Peyer's patch (tissue), 4 donors: ENCODE measurements at regions not wholly inside any gene's neighbourhood (a gene's known extent, or its start where the extent isn't known, plus 50 kb on each side); places are given as distances from the start of the nearest gene placed in this dataset.

Source experiments
- DNase-seq, 3 donors: peaks; one replicate each; pipeline ENCODE4 v3.0.0-alpha.2; 2017 to 2019
- H3K27ac ChIP-seq, 4 donors: fragments of 200-600 bp; sonication (generic); one replicate each; pipeline ENCODE4 v1.5.1; 2016 to 2019
- H3K27me3 ChIP-seq, 2 donors: fragments of 200-600 bp; sonication (generic); one replicate each; pipeline ENCODE4 v1.5.1; 2019
- H3K36me3 ChIP-seq, 3 donors: fragments of 200-600 bp; sonication (generic); one replicate each; pipeline ENCODE4 v1.5.1; 2016 to 2019
- H3K4me1 ChIP-seq, 4 donors: fragments of 200-600 bp; sonication (generic); one replicate each; pipeline ENCODE4 v1.5.1; 2016 to 2019
- H3K4me3 ChIP-seq, 4 donors: fragments of 200-600 bp; sonication (generic); 1 replicate in 3 of 4; 2 replicates in 1 of 4; pipeline ENCODE4 v1.5.1; 2016 to 2019; ENCODE audit warnings: mild to moderate bottlenecking in 1 of 4
- H3K9me3 ChIP-seq, 4 donors: fragments of 200-600 bp; sonication (generic); one replicate each; pipeline ENCODE4 v1.5.1; 2016 to 2019; ENCODE audit warnings: mild to moderate bottlenecking in 1 of 4
- POLR2A ChIP-seq, 2 donors: fragments of 450-650 bp; IDR thresholded peaks; one replicate each; pipeline ENCODE4 v1.5.1; 2017; ENCODE audit warnings: antibody characterized with exemption in 2 of 2, mild to moderate bottlenecking in 2 of 2, moderate library complexity in 2 of 2
- TF ChIP-seq, protein P1 (sequence below), 6 experiments: fragments of 450-650 bp in 4 of 6; fragments of 200-600 bp in 2 of 6; sonication (generic) in 1 of 6; IDR thresholded peaks; one replicate each; pipeline ENCODE4 v1.5.1; 2017 to 2019; ENCODE audit warnings: antibody characterized with exemption in 6 of 6, mild to moderate bottlenecking in 3 of 6, moderate library complexity in 1 of 6

DNA sequence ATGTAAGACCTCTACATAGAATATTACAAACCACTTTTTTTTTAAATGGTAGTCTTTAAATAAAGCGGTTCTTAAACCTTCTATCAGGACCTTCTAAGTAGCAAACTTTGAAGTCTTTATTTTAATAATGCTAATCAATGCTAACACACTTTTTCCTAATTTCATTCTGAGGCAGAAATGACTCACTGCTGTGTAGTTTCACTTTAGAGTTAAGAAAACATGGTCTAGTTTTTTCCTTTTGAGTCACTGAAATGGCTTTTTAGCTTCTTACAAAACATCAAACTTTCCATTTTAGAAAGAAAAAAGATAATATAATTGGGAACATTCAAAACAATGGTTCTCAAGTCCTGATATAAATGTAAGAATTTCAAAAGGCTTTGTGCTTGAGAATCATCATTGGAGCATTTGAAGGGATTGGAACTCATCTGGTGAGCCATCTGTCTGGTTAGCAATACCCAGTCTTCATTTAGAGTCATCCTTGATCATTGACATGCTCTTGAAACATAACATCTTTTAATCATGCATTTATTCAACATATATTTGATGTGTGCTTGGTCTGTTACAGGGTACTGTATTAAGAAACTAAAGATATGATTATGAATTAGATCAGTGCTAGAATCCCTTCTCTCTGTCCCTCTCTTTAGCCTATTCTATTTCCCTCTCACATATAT is 258.3 kb upstream of the MON1B start:
- no peak overlapping the region for H3K27ac ChIP-seq
- TF ChIP-seq, protein P1, sequence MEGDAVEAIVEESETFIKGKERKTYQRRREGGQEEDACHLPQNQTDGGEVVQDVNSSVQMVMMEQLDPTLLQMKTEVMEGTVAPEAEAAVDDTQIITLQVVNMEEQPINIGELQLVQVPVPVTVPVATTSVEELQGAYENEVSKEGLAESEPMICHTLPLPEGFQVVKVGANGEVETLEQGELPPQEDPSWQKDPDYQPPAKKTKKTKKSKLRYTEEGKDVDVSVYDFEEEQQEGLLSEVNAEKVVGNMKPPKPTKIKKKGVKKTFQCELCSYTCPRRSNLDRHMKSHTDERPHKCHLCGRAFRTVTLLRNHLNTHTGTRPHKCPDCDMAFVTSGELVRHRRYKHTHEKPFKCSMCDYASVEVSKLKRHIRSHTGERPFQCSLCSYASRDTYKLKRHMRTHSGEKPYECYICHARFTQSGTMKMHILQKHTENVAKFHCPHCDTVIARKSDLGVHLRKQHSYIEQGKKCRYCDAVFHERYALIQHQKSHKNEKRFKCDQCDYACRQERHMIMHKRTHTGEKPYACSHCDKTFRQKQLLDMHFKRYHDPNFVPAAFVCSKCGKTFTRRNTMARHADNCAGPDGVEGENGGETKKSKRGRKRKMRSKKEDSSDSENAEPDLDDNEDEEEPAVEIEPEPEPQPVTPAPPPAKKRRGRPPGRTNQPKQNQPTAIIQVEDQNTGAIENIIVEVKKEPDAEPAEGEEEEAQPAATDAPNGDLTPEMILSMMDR (IDR thresholded peaks at IDR 0.05) = no peak
- no peak for TF ChIP-seq POLR2A (IDR thresholded peaks at IDR 0.05)
- H3K4me3 ChIP-seq = no peak overlapping the region
- no peaks in the 10 kb centered on the region for H3K36me3 ChIP-seq
- H3K4me1 ChIP-seq = no peaks in the 10 kb centered on the region
- H3K27me3 ChIP-seq = no peaks in the 10 kb centered on the region
- no peaks in the 10 kb centered on the region for H3K9me3 ChIP-seq
- no peak for DNase-seq

DNA sequence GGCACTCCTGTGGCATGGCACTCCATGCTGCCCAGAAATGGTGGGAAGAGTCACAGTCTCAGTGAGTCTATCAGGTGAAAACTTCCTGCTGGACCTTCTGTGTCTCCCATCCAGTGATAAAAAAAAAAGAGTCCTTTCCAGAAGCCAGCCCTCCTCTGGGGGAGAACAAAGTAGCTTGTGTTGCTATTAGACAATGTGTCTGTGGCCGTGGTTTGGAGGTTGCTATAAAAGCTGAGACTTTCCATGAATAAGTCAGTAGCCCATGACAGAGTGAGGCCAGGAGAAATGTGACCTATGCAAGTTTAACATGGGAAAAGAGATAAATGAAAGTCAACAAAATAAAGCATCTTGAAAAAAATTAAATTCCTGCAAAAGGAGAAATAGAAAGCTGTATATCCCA is 250.7 kb upstream of the MON1B start:
- Histone ChIP-seq H3K27me3 (no peaks in the 10 kb centered on the region), H3K36me3 (no peaks in the 10 kb centered on the region), H3K27ac (no peak overlapping the region), H3K4me3 (no peak overlapping the region), H3K4me1 (no peaks in the 10 kb centered on the region), H3K9me3 (no peaks in the 10 kb centered on the region)
- no peak for DNase-seq
- no peak for TF ChIP-seq POLR2A (IDR thresholded peaks at IDR 0.05)
- TF ChIP-seq, protein P1 (IDR thresholded peaks at IDR 0.05) = no peak

DNA sequence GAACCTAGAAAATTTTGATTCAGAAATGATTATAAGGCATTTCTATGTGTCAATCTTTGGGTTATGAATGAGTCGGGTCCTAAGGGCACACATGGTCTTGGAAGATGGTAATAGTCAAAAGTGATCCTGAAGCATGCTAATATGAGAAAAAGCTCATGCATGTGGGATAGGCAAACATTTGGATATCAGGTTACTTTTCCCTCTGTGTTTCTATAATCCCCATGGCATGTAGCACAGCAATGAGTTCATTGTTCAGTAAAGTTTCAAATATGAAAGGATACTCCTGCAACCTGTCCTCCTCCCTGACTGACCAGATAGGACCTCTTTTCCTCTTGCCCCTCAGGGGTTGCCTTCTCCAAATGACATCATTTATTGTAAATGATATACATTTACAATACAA is 249.9 kb upstream of the MON1B start:
- TF ChIP-seq POLR2A (IDR thresholded peaks at IDR 0.05) = no peak
- TF ChIP-seq, protein P1 (IDR thresholded peaks at IDR 0.05) = no peak

DNA sequence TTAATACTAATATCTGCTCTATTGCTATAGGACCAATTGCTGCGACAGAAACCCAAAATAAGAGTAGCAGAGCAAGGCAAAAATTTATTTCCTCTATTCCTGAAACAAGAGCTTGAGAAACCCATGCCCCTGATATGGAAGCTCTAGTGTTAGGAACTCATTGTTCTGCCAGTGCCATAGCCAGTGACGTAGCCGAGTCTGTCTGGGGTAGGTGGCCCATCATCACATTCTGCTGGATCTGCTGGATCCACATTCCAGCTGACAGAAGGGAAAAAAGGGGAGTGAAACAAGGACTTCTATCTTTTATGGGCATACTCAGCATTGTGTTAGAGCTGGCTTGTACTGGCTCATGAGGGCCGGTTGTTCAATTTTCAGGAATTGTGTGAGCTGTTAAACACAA is 248.9 kb upstream of the MON1B start:
- Histone ChIP-seq H3K4me1 (no peaks in the 10 kb centered on the region), H3K4me3 (no peak overlapping the region), H3K9me3 (no peaks in the 10 kb centered on the region), H3K36me3 (no peaks in the 10 kb centered on the region), H3K27ac (no peak overlapping the region), H3K27me3 (no peaks in the 10 kb centered on the region)
- no peak for DNase-seq
- TF ChIP-seq, protein P1 (IDR thresholded peaks at IDR 0.05) = no peak
- no peak for TF ChIP-seq POLR2A (IDR thresholded peaks at IDR 0.05)

More for the DNA sequence above, 249.9 kb upstream of the MON1B start:
- no peak for DNase-seq
- H3K9me3 ChIP-seq = no peaks in the 10 kb centered on the region
- no peaks in the 10 kb centered on the region for H3K27me3 ChIP-seq
- no peaks in the 10 kb centered on the region for H3K36me3 ChIP-seq
- no peak overlapping the region for H3K4me3 ChIP-seq
- no peaks in the 10 kb centered on the region for H3K4me1 ChIP-seq
- H3K27ac ChIP-seq = no peak overlapping the region

DNA sequence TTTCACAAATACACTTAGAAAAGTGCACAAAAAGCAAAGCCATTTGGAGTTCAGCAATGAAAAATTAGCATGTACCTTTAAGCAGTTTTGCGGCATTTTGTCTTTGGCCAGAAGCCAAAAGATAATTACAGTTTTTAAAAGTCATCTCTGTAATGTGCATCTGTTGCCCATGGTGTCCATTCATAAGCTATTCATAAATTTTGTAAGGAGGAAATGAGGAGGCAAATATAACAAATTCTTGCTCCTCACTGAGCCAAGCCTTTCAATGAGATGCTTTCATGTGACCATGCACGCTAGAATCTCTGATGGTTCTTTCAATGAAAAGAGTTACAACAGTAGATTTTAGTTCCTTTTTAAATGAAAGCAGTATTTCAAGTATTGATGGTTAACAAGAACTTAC is 247.1 kb upstream of the MON1B start:
- H3K4me3 ChIP-seq = no peak overlapping the region
- no peak for TF ChIP-seq POLR2A (IDR thresholded peaks at IDR 0.05)
- TF ChIP-seq, protein P1 (IDR thresholded peaks at IDR 0.05) = no peak
- no peaks in the 10 kb centered on the region for H3K36me3 ChIP-seq
- H3K9me3 ChIP-seq = no peaks in the 10 kb centered on the region
- DNase-seq = no peak
- no peak overlapping the region for H3K27ac ChIP-seq
- H3K27me3 ChIP-seq = no peaks in the 10 kb centered on the region
- no peaks in the 10 kb centered on the region for H3K4me1 ChIP-seq

DNA sequence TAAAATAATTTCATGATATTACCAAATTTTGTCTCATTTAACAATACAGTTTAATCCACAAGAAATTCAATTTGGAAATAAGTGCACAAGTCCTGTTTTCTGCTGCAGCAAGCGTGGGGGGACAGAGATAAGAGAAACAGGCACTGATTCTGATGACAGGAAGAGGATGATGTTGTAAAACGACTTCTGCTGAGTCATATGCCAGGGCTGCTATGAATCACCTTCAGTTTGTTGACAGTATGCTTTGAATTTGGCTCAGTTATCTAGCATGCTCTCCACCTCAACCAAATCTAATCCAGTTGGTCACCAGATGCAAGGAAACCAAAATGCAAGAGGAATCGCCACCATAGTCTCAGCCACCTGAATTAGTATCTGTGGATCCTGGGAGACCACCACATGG is 244.1 kb upstream of the MON1B start:
- no peaks in the 10 kb centered on the region for H3K9me3 ChIP-seq
- no peaks in the 10 kb centered on the region for H3K36me3 ChIP-seq
- no peak overlapping the region for H3K4me3 ChIP-seq
- H3K27me3 ChIP-seq = no peaks in the 10 kb centered on the region
- no peak overlapping the region for H3K27ac ChIP-seq
- no peaks in the 10 kb centered on the region for H3K4me1 ChIP-seq
- no peak for TF ChIP-seq POLR2A (IDR thresholded peaks at IDR 0.05)
- TF ChIP-seq, protein P1 (IDR thresholded peaks at IDR 0.05) = no peak
- no peak for DNase-seq
